ENCODE measurements at regions not wholly inside any gene's neighbourhood (a gene's known extent, or its start where the extent isn't known, plus 50 kb on each side); places are given as distances from the start of the nearest gene placed in this dataset.

DNA sequence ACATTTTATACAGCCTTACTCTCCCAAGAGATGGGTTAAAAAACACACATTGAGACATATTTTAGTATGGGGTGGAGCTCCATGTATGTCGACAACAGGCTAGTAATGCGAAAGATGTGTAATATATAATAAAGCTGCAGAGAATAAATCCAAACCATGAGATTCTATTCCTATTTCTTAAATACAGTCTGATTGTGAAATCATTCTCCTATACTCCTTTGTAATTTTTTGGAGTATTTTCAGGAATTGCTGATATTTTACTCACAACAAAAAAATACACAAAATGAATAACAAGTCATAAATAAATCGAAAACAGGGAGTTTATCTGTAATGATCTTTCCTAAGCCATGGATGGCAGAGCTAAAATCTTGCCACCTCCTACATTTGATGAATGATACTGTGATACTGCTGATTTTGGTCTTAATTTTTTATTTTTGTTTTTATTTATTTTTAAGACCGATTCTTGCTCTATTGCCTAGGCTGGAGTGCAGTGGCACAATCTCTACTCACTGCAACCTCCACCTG lies 173.5 kb upstream of the KLF6 start:
- Histone ChIP-seq H3K9me3 (ENCODE audit: insufficient read depth, low read depth) (no peaks in the 10 kb centered on the region), H3K4me3 (no peak overlapping the region), H3K79me2 (ENCODE audit: low read depth) (no peaks in the 10 kb centered on the region), H2AFZ (no peak overlapping the region), H4K20me1 (ENCODE audit: insufficient read depth) (no peaks in the 10 kb centered on the region), H3K4me2 (no peak overlapping the region), H3K9me2 (ENCODE audit: insufficient read depth) (no peaks in the 10 kb centered on the region), H3K36me3 (ENCODE audit: low read depth) (no peaks in the 10 kb centered on the region), H3K27ac (no peak overlapping the region), H3K4me1 (replicated peaks; ENCODE audit: insufficient read depth) (peaks cover 9% of the 10 kb centered on the region), H3K27me3 (ENCODE audit: insufficient read depth, low read depth) (no peaks in the 10 kb centered on the region), H3F3A (ENCODE audit: insufficient read depth, low read depth) (peaks cover under 1% of the 10 kb centered on the region)
- ChIA-PET CTCF (no interaction called here), POLR2A (ENCODE audit: unreplicated experiment) (no interaction called here)
- BruUV-seq (replicated peaks): no TSS peak
- no peak for DNase-seq
- intact Hi-C loops (cut with micrococcal nuclease; ENCODE audit: unreplicated experiment): no loop called here
- TF ChIP-seq, protein P1, sequence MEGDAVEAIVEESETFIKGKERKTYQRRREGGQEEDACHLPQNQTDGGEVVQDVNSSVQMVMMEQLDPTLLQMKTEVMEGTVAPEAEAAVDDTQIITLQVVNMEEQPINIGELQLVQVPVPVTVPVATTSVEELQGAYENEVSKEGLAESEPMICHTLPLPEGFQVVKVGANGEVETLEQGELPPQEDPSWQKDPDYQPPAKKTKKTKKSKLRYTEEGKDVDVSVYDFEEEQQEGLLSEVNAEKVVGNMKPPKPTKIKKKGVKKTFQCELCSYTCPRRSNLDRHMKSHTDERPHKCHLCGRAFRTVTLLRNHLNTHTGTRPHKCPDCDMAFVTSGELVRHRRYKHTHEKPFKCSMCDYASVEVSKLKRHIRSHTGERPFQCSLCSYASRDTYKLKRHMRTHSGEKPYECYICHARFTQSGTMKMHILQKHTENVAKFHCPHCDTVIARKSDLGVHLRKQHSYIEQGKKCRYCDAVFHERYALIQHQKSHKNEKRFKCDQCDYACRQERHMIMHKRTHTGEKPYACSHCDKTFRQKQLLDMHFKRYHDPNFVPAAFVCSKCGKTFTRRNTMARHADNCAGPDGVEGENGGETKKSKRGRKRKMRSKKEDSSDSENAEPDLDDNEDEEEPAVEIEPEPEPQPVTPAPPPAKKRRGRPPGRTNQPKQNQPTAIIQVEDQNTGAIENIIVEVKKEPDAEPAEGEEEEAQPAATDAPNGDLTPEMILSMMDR (conservative IDR thresholded peaks at IDR 0.05): no peak
- TF ChIP-seq EZH2 (IDR thresholded peaks at IDR 0.05; ENCODE audit: low read depth): no peak

DNA sequence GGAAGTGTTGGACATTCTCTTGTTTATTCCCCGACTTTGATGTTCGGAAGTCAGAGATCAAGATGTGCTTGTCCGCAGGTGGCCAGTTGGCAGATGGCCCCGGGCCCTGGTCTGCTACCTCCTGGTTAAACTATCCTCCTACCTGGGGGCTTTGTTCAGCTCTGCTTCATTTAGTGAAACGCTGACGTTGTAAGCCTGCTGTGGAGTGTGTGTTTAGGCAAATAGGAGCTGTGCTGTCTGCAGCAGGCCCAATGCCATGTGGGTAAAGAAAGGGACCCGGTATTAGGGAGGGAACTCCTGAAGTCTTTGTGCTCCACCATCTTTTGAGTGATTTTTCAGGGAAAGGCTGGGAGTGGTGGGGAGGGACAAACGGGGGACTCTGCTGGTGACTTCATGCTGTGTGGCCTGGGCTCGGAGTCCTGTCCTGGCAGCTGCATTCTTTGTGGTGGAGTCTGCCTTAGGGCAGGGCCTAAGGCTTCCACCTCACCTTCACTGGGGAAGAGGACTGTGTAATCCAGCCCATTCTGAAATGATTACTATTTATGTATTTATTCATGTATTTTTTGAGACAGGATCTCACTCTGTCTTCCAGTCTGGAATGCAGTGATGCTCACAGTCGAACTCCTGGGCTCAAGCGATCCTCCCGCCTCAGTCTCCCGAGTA lies 171.1 kb upstream of the KLF6 start:
- Histone ChIP-seq H3K27me3 (ENCODE audit: insufficient read depth, low read depth) (no peaks in the 10 kb centered on the region), H3F3A (ENCODE audit: insufficient read depth, low read depth) (no peaks in the 10 kb centered on the region), H3K4me3 (no peak overlapping the region), H3K27ac (no peak overlapping the region), H3K4me2 (no peak overlapping the region), H3K36me3 (ENCODE audit: low read depth) (no peaks in the 10 kb centered on the region), H2AFZ (no peak overlapping the region), H4K20me1 (ENCODE audit: insufficient read depth) (no peaks in the 10 kb centered on the region), H3K9me2 (ENCODE audit: insufficient read depth) (no peaks in the 10 kb centered on the region), H3K79me2 (ENCODE audit: low read depth) (no peaks in the 10 kb centered on the region), H3K9me3 (ENCODE audit: insufficient read depth, low read depth) (no peaks in the 10 kb centered on the region), H3K4me1 (replicated peaks; ENCODE audit: insufficient read depth) (no peaks in the 10 kb centered on the region)
- ChIA-PET CTCF (interaction anchor here (0.5 to 0.9 kb wide), 2 partner anchors 13 to 164 kb away, joined by 3 to 4 read pairs; no protein-coding TSS in a partner anchor), POLR2A (ENCODE audit: unreplicated experiment) (no interaction called here)
- no peak for DNase-seq
- no TSS peak for BruUV-seq (replicated peaks)
- TF ChIP-seq EZH2 (IDR thresholded peaks at IDR 0.05; ENCODE audit: low read depth): no peak
- TF ChIP-seq, protein P1 (conservative IDR thresholded peaks at IDR 0.05): no peak
- intact Hi-C loops (cut with micrococcal nuclease; ENCODE audit: unreplicated experiment): no loop called here

DNA sequence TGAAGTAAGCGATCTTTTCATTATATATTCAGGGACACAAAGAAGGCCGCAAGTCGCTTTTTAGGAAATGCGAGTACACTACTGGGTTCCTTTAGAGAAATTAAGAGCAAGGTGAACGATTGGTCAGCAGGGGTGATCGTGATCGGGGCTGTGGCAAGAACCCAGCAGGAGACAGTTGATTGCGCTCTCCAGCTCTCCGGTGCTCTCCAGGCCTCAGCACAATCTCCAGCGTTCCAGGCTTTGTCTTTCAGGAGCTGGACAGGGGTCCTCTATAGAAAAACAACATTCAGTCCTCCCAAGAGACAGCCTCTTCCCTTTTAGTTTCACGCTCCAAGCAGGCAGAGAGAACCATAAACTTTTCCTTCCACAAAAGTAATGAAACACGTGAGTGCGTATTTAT lies 170.5 kb upstream of the KLF6 start:
- H3K79me2 ChIP-seq (ENCODE audit: low read depth): no peaks in the 10 kb centered on the region
- POLR2A ChIA-PET (ENCODE audit: unreplicated experiment): no interaction called here
- H3K9me3 ChIP-seq (ENCODE audit: insufficient read depth, low read depth): no peaks in the 10 kb centered on the region
- H3K4me1 ChIP-seq (replicated peaks; ENCODE audit: insufficient read depth): no peaks in the 10 kb centered on the region
- H3K36me3 ChIP-seq (ENCODE audit: low read depth): no peaks in the 10 kb centered on the region
- CTCF ChIA-PET: interaction anchor here (0.9 kb wide), 1 partner anchor 13 kb away, joined by 4 read pairs; no protein-coding TSS in a partner anchor
- no peaks in the 10 kb centered on the region for H3K9me2 ChIP-seq (ENCODE audit: insufficient read depth)
- intact Hi-C loops (cut with micrococcal nuclease; ENCODE audit: unreplicated experiment): no loop called here
- no peak overlapping the region for H3K4me2 ChIP-seq
- TF ChIP-seq EZH2 (IDR thresholded peaks at IDR 0.05; ENCODE audit: low read depth): no peak
- TF ChIP-seq, protein P1 (conservative IDR thresholded peaks at IDR 0.05): no peak
- no peak overlapping the region for H3K27ac ChIP-seq
- no peaks in the 10 kb centered on the region for H3K27me3 ChIP-seq (ENCODE audit: insufficient read depth, low read depth)
- no peak overlapping the region for H2AFZ ChIP-seq
- no peaks in the 10 kb centered on the region for H3F3A ChIP-seq (ENCODE audit: insufficient read depth, low read depth)
- no peak for DNase-seq
- no TSS peak for BruUV-seq (replicated peaks)
- no peak overlapping the region for H3K4me3 ChIP-seq
- no peaks in the 10 kb centered on the region for H4K20me1 ChIP-seq (ENCODE audit: insufficient read depth)
